ENCODE measurements at regions not wholly inside any gene's neighbourhood (a gene's known extent, or its start where the extent isn't known, plus 50 kb on each side); places are given as distances from the start of the nearest gene placed in this dataset.

- H3K27ac ChIP-seq, result no peak overlapping the region
- H3K36me3 ChIP-seq, result no peaks in the 10 kb centered on the region
- H3K27me3 ChIP-seq, result no peaks in the 10 kb centered on the region
- 32% methylated on average over 4 of the region's 4 CpGs for WGBS
- TF ChIP-seq POLR2A (IDR thresholded peaks at IDR 0.05) (no peak), POLR2AphosphoS5 (IDR thresholded peaks at IDR 0.05) (no peak), EP300 (IDR thresholded peaks at IDR 0.05) (no peak), CTCF (IDR thresholded peaks at IDR 0.05) (no peak)
- H3K4me3 ChIP-seq, result no peak overlapping the region
- H3K4me1 ChIP-seq, result peaks cover 5% of the 10 kb centered on the region
- DNase-seq (ENCODE audit: low spot score in 2 of 2), result no peak
- no peaks in the 10 kb centered on the region for H3K9me3 ChIP-seq
These were observed 186.6 kb upstream of the ZNF608 start for GRCh38 chr5:124932791-124933600.

GRCh38 chr5:124935065-124935464, 188.6 kb upstream of the ZNF608 start:
- Histone ChIP-seq H3K27ac (no peak overlapping the region), H3K4me1 (peaks cover 5% of the 10 kb centered on the region), H3K4me3 (no peak overlapping the region), H3K9me3 (no peaks in the 10 kb centered on the region), H3K27me3 (no peaks in the 10 kb centered on the region), H3K36me3 (no peaks in the 10 kb centered on the region)
- 73% methylated on average over 4 of the region's 4 CpGs for WGBS
- TF ChIP-seq POLR2A (IDR thresholded peaks at IDR 0.05), result no peak
- no peak for TF ChIP-seq POLR2AphosphoS5 (IDR thresholded peaks at IDR 0.05)
- no peak for TF ChIP-seq CTCF (IDR thresholded peaks at IDR 0.05)
- no peak for TF ChIP-seq EP300 (IDR thresholded peaks at IDR 0.05)
- DNase-seq (ENCODE audit: low spot score in 2 of 2), result no peak

GRCh38 chr5:124936626-124936933, 190.1 kb upstream of the ZNF608 start:
- H3K4me1 ChIP-seq, result peaks cover 5% of the 10 kb centered on the region
- no peaks in the 10 kb centered on the region for H3K9me3 ChIP-seq
- H3K4me3 ChIP-seq, result no peak overlapping the region
- DNase-seq (ENCODE audit: low spot score in 2 of 2), result no peak
- H3K27ac ChIP-seq, result no peak overlapping the region
- H3K27me3 ChIP-seq, result no peaks in the 10 kb centered on the region
- no peaks in the 10 kb centered on the region for H3K36me3 ChIP-seq
- TF ChIP-seq POLR2AphosphoS5 (IDR thresholded peaks at IDR 0.05) (no peak), POLR2A (IDR thresholded peaks at IDR 0.05) (no peak), CTCF (IDR thresholded peaks at IDR 0.05) (no peak), EP300 (IDR thresholded peaks at IDR 0.05) (no peak)
- 86% methylated on average over 4 of the region's 4 CpGs for WGBS

- Histone ChIP-seq H3K4me3 (no peak overlapping the region), H3K36me3 (no peaks in the 10 kb centered on the region), H3K4me1 (no peaks in the 10 kb centered on the region), H3K27me3 (no peaks in the 10 kb centered on the region), H3K27ac (no peak overlapping the region), H3K9me3 (no peaks in the 10 kb centered on the region)
- DNase-seq (ENCODE audit: low spot score in 2 of 2), result no peak
- TF ChIP-seq POLR2AphosphoS5 (IDR thresholded peaks at IDR 0.05) (no peak), CTCF (IDR thresholded peaks at IDR 0.05) (no peak), POLR2A (IDR thresholded peaks at IDR 0.05) (no peak), EP300 (IDR thresholded peaks at IDR 0.05) (no peak)
- 73% methylated on average over 10 of the region's 10 CpGs for WGBS
These were observed 194.9 kb upstream of the ZNF608 start for GRCh38 chr5:124941051-124942049.

Measured in suprapubic skin (tissue), 4 donors.